GM21619 (cell line): ENCODE measurements at regions not wholly inside any gene's neighbourhood (a gene's known extent, or its start where the extent isn't known, plus 50 kb on each side); places are given as distances from the start of the nearest gene placed in this dataset.
"Not testable (repeated sequence)": the region's sequence is repeated elsewhere in the genome, so short reads cannot be mapped to it uniquely, and the experiment has no call there.

Experiments
- ATAC-seq: cut with Tn5 transposase; IDR thresholded peaks from one replicate; pipeline ENCODE4 v1.9.1; 2021; ENCODE audit not compliant: unreplicated experiment

- no peak for ATAC-seq
Measured at GRCh38 chr9:21533597-21533996, 51.5 kb upstream of the IFNE start.

GRCh38 chr9:21535396-21535795 lies 53.3 kb upstream of the IFNE start:
- ATAC-seq: no peak

- no peak for ATAC-seq
Measured at GRCh38 chr9:21542787-21543186, 60.7 kb upstream of the IFNE start.

- ATAC-seq: no peak
Measured at GRCh38 chr9:21543187-21543586, 61.1 kb upstream of the IFNE start.

GRCh38 chr9:21543816-21544215 lies 61.7 kb upstream of the IFNE start:
- not testable (repeated sequence) for ATAC-seq

GRCh38 chr9:21546949-21547348 lies 64.8 kb upstream of the IFNE start:
- no peak for ATAC-seq

- no peak for ATAC-seq
Measured at GRCh38 chr9:21549251-21549765, 67.2 kb upstream of the IFNE start.

- ATAC-seq: no peak
Measured at GRCh38 chr9:21549890-21550289, 67.8 kb upstream of the IFNE start.

- no peak for ATAC-seq
Measured at GRCh38 chr9:21550392-21550791, 68.3 kb upstream of the IFNE start.

GRCh38 chr9:21551401-21551800 lies 69.3 kb upstream of the IFNE start:
- no peak for ATAC-seq

- ATAC-seq: no peak
Measured at GRCh38 chr9:21552244-21553170, 70.4 kb upstream of the IFNE start.

- ATAC-seq: no peak
Measured at GRCh38 chr9:21553441-21553840, 71.3 kb upstream of the IFNE start.

GRCh38 chr9:21554813-21555212 lies 72.7 kb upstream of the IFNE start:
- no peak for ATAC-seq

- ATAC-seq: no peak
Measured at GRCh38 chr9:21555911-21556310, 73.8 kb upstream of the IFNE start.

GRCh38 chr9:21556581-21557427 lies 74.7 kb upstream of the IFNE start:
- no peak for ATAC-seq

GRCh38 chr9:21557428-21557768 lies 75.3 kb upstream of the IFNE start:
- no peak for ATAC-seq

GRCh38 chr9:21558079-21558478 lies 76.0 kb upstream of the IFNE start:
- ATAC-seq: no peak

- ATAC-seq: no peak
Measured at GRCh38 chr9:21558615-21559401, 76.7 kb upstream of the IFNE start.

- peak; percentile 52 for ATAC-seq
Measured at GRCh38 chr9:21559402-21560280, 77.5 kb upstream of the IFNE start.

- ATAC-seq: no peak
Measured at GRCh38 chr9:21560281-21560745, 78.2 kb upstream of the IFNE start.
